ENCODE measurements at regions not wholly inside any gene's neighbourhood (a gene's known extent, or its start where the extent isn't known, plus 50 kb on each side); places are given as distances from the start of the nearest gene placed in this dataset.

DNA sequence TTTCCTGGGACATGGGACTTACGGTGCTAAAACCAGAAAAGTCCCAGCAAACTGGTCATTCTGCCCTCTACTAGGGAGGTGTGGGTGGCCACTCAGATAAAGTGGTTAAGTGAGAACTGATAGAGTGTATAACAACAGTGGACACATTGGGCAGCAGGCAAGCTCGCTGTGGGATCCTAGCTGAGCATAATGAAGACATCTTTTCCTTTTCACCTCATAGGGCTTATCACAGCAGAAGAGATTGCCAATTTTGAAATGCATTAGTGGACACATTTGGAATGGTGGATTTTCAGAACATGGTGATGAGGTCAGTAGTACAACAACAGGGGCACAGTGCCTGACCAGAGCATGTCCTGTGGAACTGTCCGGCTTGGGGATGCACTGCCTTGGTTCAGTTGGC lies 477.1 kb upstream of the KIF2A start:
- no peaks in the 10 kb centered on the region for H3K4me1 Mint-ChIP-seq (ENCODE audit: low read depth)
- no peak overlapping the region for H3K27ac Mint-ChIP-seq
- no peaks in the 10 kb centered on the region for H3K9me3 Mint-ChIP-seq
- H3K36me3 Mint-ChIP-seq (ENCODE audit: low read depth): no peaks in the 10 kb centered on the region
- H3K27me3 Mint-ChIP-seq (ENCODE audit: low read depth): no peaks in the 10 kb centered on the region
- no peak overlapping the region for H3K4me3 Mint-ChIP-seq

DNA sequence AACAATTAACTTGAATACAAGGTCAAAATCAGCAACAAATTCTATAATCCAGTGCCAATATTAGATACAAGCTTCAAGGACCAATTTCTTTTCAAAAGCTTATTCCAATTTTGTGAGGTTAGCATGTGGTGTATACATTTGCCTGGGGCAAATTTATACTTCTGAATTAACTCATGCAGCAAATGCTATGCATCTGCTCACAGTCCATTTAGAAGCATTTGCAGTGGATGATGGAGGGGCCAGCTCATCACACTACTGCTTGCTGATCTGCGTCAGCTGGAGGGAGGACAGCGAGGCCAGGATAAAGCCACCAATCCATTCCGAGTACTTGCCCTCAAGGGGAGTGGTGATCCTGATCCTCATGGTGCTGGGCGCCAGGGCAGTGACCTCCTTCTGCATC lies 474.3 kb upstream of the KIF2A start:
- H3K36me3 Mint-ChIP-seq (ENCODE audit: low read depth): no peaks in the 10 kb centered on the region
- no peaks in the 10 kb centered on the region for H3K27me3 Mint-ChIP-seq (ENCODE audit: low read depth)
- no peak overlapping the region for H3K27ac Mint-ChIP-seq
- H3K4me3 Mint-ChIP-seq: no peak overlapping the region
- H3K9me3 Mint-ChIP-seq: no peaks in the 10 kb centered on the region
- H3K4me1 Mint-ChIP-seq (ENCODE audit: low read depth): no peaks in the 10 kb centered on the region

GRCh38 chr5:61837788-61838187 lies 468.2 kb upstream of the KIF2A start:
- H3K9me3 Mint-ChIP-seq: no peaks in the 10 kb centered on the region
- H3K27me3 Mint-ChIP-seq (ENCODE audit: low read depth): no peaks in the 10 kb centered on the region
- H3K36me3 Mint-ChIP-seq (ENCODE audit: low read depth): no peaks in the 10 kb centered on the region
- H3K27ac Mint-ChIP-seq: no peak overlapping the region
- H3K4me1 Mint-ChIP-seq (ENCODE audit: low read depth): no peaks in the 10 kb centered on the region
- no peak overlapping the region for H3K4me3 Mint-ChIP-seq

DNA sequence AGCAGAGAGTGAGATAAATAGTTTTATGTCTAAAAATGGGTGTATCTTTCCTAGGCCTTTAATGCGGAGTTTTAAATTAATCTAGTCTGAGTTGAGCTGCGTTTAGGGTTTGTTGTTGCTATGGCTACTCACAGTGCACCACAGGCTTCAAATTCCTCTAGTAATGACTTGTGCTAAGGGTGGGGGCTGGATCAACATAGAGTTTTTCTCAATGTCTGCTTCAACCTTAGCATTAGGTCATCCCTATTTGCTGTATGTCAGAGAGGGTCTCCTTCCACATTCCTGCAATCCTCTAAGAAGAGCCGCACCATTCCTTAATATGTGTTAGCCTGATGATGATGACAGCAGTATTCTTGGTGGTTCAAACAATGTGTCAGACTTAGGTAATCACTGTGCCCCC lies 465.6 kb upstream of the KIF2A start:
- Mint-ChIP-seq H3K9me3 (no peaks in the 10 kb centered on the region), H3K36me3 (ENCODE audit: low read depth) (no peaks in the 10 kb centered on the region), H3K4me3 (no peak overlapping the region), H3K27ac (no peak overlapping the region), H3K27me3 (ENCODE audit: low read depth) (no peaks in the 10 kb centered on the region), H3K4me1 (ENCODE audit: low read depth) (no peaks in the 10 kb centered on the region)

DNA sequence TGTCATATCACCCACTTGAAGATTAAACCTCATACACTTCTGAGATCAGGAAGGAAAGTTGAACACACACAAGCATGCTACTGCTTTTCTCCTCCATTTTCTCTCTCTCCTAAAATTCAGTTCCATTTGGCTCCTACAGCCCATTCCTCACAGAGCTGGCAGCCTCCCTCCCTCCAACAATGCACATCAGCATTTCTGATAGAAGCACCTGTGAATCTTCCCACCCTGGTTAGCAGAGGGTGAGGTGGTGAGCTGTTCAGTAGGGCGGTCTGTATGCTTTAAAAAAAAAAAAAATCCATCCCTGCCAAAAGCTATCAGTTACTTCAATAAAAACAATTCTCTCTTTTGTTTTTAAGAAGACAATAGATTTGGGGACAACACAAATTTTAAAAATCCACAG lies 463.2 kb upstream of the KIF2A start:
- Mint-ChIP-seq H3K4me3 (no peak overlapping the region), H3K4me1 (ENCODE audit: low read depth) (no peaks in the 10 kb centered on the region), H3K27ac (no peak overlapping the region), H3K27me3 (ENCODE audit: low read depth) (no peaks in the 10 kb centered on the region), H3K9me3 (no peaks in the 10 kb centered on the region), H3K36me3 (ENCODE audit: low read depth) (no peaks in the 10 kb centered on the region)

- no peaks in the 10 kb centered on the region for H3K4me1 Mint-ChIP-seq (ENCODE audit: low read depth)
- no peak overlapping the region for H3K27ac Mint-ChIP-seq
- H3K27me3 Mint-ChIP-seq (ENCODE audit: low read depth): no peaks in the 10 kb centered on the region
- H3K36me3 Mint-ChIP-seq (ENCODE audit: low read depth): no peaks in the 10 kb centered on the region
- no peak overlapping the region for H3K4me3 Mint-ChIP-seq
- no peaks in the 10 kb centered on the region for H3K9me3 Mint-ChIP-seq
These were observed 455.3 kb upstream of the KIF2A start for GRCh38 chr5:61850696-61851095.

DNA sequence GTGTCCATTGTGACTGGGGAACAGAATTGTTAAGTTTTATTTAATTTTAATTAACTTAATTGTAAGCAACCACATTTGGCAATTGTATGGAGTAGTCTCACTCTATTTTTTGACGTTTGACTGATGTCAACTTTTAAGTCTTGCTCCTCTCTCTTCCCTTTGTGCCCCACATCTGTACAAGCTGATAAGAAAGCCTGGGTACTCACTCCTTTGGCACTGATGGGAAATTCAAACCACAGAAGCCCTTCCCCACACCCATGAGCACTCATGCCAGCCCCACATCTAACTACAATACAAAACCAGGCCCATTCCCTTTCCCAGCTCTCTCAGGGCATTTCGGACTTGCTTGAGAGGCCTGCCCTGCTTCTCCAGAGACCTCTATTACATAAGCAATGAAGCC lies 451.5 kb upstream of the KIF2A start:
- Mint-ChIP-seq H3K27me3 (ENCODE audit: low read depth) (no peaks in the 10 kb centered on the region), H3K4me3 (no peak overlapping the region), H3K27ac (no peak overlapping the region), H3K9me3 (no peaks in the 10 kb centered on the region), H3K4me1 (ENCODE audit: low read depth) (no peaks in the 10 kb centered on the region), H3K36me3 (ENCODE audit: low read depth) (no peaks in the 10 kb centered on the region)

DNA sequence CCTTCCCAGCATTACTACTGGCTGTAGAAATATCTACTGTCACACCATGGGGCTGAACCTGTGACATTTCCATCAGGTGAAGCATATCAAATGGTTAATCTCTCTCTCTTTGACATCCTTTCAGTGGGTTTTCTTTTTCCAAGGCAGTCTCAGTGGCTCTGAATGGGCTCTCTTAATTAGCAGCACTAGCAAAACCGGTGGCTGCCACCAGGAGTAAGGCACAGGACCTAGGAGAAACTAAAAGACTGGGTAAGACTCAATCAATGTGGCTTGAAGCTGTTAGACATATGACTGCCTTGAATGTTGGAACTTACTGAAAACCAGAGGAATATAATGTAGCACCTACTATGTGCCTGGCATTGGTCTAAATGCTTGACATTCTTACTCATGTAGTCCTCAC lies 445.0 kb upstream of the KIF2A start:
- H3K4me3 Mint-ChIP-seq: no peak overlapping the region
- no peaks in the 10 kb centered on the region for H3K9me3 Mint-ChIP-seq
- no peaks in the 10 kb centered on the region for H3K36me3 Mint-ChIP-seq (ENCODE audit: low read depth)
- H3K27me3 Mint-ChIP-seq (ENCODE audit: low read depth): no peaks in the 10 kb centered on the region
- no peaks in the 10 kb centered on the region for H3K4me1 Mint-ChIP-seq (ENCODE audit: low read depth)
- H3K27ac Mint-ChIP-seq: no peak overlapping the region

DNA sequence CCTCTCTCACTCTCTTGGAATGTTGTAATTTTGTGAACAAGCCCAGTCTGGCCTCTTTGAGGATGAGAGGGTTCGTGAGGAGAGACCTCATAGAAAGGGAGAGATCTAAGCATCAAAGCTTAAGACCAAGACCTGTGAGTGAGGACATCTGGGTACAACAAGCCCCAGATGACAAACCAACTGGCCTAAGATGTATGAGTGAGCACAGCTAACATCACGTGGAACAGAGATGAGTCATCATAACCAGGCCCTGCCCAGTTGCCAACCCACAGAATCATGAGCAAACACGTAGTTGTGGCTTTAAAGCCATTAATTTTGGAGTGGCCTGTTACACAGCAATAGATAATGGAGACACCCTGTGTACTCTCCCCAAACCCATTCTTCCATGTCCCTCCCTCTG lies 439.1 kb upstream of the KIF2A start:
- no peak overlapping the region for H3K27ac Mint-ChIP-seq
- H3K9me3 Mint-ChIP-seq: no peaks in the 10 kb centered on the region
- no peaks in the 10 kb centered on the region for H3K4me1 Mint-ChIP-seq (ENCODE audit: low read depth)
- H3K27me3 Mint-ChIP-seq (ENCODE audit: low read depth): no peaks in the 10 kb centered on the region
- no peaks in the 10 kb centered on the region for H3K36me3 Mint-ChIP-seq (ENCODE audit: low read depth)
- no peak overlapping the region for H3K4me3 Mint-ChIP-seq

DNA sequence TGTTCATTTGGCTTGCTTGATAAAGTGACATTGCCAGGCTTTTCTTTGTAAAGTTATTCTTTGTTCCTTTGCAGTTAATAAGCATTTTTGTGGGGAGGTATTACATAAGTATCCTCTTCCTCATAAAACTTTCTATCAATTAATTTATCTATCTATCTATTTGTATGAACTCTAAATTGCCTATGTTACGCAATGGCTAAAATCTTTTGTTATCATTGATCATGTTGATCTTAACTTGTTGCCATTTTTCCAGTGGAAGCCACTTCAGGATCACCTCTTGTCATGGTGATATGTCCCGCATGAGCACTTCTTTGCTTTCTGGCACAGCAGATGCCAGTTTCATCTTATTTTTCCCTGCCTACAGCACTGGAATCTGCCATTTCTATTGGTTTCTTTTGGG lies 436.7 kb upstream of the KIF2A start:
- Mint-ChIP-seq H3K36me3 (ENCODE audit: low read depth) (no peaks in the 10 kb centered on the region), H3K27me3 (ENCODE audit: low read depth) (no peaks in the 10 kb centered on the region), H3K4me1 (ENCODE audit: low read depth) (no peaks in the 10 kb centered on the region), H3K27ac (no peak overlapping the region), H3K9me3 (no peaks in the 10 kb centered on the region), H3K4me3 (no peak overlapping the region)

DNA sequence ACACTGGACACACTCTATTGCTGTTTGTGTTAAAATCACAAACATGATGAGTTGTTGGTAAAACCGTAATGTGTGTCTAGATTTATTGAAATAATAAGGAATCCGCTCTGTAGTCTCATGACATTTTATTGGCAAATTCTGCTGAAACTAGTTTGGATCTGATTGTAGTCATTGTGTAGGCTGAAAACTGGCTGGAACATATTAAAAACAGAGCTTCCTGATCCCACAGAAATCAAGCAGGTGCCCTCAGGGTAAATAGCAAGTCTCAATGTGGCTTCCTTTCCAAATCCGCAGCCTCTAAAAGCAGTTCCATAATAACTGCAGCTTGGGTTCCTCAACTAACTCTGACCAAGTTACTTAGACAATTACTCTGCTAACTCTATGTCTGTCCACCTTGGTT lies 427.5 kb upstream of the KIF2A start:
- Mint-ChIP-seq H3K4me3 (no peak overlapping the region), H3K27me3 (ENCODE audit: low read depth) (no peaks in the 10 kb centered on the region), H3K4me1 (ENCODE audit: low read depth) (no peaks in the 10 kb centered on the region), H3K36me3 (ENCODE audit: low read depth) (no peaks in the 10 kb centered on the region), H3K27ac (no peak overlapping the region), H3K9me3 (no peaks in the 10 kb centered on the region)

DNA sequence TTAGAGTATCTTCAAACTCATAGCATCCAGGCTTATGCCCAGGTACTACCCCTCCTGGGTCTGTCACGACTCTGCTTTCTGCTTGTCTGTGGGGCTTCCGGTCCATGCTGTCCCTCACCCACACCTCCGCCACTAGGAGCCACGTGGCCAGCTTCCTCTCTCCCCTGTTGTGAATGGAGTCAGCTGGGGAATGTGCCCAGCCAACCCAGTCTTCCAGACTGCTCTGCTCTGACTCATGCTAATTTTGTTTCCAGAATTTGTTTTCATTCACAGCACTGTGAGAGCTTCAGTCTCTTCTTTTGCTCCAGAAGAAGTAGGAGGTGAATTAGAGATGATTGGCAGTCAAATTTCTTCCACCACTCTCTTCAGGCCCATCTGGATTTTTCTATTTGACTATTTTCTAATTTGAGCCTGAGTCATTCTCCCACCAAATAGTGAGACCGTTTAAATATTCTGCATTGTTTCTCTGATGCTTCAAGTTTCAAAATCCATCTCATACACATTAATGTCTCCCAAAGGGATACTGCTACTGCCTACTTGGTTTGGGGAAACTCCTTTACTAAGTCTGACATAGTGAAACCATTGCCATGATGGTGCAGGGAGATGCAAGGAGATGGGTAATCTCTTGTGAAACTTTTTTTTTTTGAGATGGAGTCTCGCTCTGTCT lies 424.1 kb upstream of the KIF2A start:
- H3K27ac Mint-ChIP-seq: no peak overlapping the region
- H3K27me3 Mint-ChIP-seq (ENCODE audit: low read depth): no peaks in the 10 kb centered on the region
- no peak overlapping the region for H3K4me3 Mint-ChIP-seq

DNA sequence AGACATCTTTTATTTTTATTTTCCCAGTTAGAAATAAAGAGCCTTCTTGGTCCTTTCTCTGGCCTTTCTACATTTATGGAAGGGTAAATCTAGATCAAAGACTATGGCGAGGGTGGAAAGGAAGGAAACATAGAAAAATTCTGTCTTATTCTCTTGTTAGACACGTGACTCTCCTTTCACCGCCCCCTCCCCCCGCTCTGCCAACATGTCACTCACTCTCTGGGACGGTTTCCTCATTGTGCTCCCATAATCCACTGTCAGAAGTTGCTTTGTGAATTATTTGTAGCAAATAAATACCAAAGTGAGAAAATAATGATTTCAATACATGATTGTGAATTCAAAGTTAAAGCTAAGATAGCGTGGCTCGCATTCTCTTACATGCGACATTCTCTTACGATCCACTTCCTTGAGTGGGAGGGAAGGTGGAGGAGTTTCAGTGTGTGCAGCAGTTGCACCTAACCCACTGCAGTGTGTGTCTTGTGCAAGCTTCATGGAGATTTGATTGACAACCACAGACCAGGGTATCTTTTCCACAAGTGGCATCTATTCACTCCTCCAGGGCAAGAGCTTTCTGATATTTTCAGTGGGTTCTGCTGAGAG lies 423.0 kb upstream of the KIF2A start:
- Mint-ChIP-seq H3K4me3 (no peak overlapping the region), H3K4me1 (ENCODE audit: low read depth) (no peaks in the 10 kb centered on the region), H3K27me3 (ENCODE audit: low read depth) (no peaks in the 10 kb centered on the region), H3K9me3 (no peaks in the 10 kb centered on the region), H3K36me3 (ENCODE audit: low read depth) (no peaks in the 10 kb centered on the region), H3K27ac (no peak overlapping the region)

More for the DNA sequence above, 424.1 kb upstream of the KIF2A start:
- H3K36me3 Mint-ChIP-seq (ENCODE audit: low read depth): no peaks in the 10 kb centered on the region
- H3K9me3 Mint-ChIP-seq: no peaks in the 10 kb centered on the region
- no peaks in the 10 kb centered on the region for H3K4me1 Mint-ChIP-seq (ENCODE audit: low read depth)

- no peak overlapping the region for H3K4me3 Mint-ChIP-seq
- H3K9me3 Mint-ChIP-seq: no peaks in the 10 kb centered on the region
- H3K36me3 Mint-ChIP-seq (ENCODE audit: low read depth): no peaks in the 10 kb centered on the region
- no peak overlapping the region for H3K27ac Mint-ChIP-seq
- H3K4me1 Mint-ChIP-seq (ENCODE audit: low read depth): no peaks in the 10 kb centered on the region
- H3K27me3 Mint-ChIP-seq (ENCODE audit: low read depth): no peaks in the 10 kb centered on the region
These were observed 421.7 kb upstream of the KIF2A start for GRCh38 chr5:61884252-61884855.

DNA sequence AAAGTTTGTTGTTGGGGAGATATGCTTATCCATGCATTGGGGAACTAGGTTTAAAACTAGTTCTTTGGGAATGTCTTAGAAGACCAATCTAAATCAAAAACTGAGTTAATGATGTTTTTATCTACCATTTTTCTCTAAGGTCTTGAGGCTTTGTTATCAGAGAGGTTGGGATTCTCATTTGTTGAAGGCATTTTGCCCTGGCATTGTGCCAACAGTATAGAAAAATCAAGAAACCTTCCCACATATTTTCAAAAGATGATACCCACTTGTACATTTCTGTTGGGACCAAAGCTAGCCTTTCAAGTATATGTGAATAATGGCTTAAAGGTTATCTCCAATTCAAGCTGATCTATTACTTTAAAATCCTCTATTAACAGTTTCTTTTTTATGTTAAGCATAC lies 419.8 kb upstream of the KIF2A start:
- H3K9me3 Mint-ChIP-seq: no peaks in the 10 kb centered on the region
- H3K4me1 Mint-ChIP-seq (ENCODE audit: low read depth): no peaks in the 10 kb centered on the region

More for the DNA sequence above, 419.8 kb upstream of the KIF2A start:
- Mint-ChIP-seq H3K27ac (no peak overlapping the region), H3K4me3 (no peak overlapping the region), H3K36me3 (ENCODE audit: low read depth) (no peaks in the 10 kb centered on the region), H3K27me3 (ENCODE audit: low read depth) (no peaks in the 10 kb centered on the region)
